HEK293 (cell line): ENCODE measurements at regions not wholly inside any gene's neighbourhood (a gene's known extent, or its start where the extent isn't known, plus 50 kb on each side); places are given as distances from the start of the nearest gene placed in this dataset.
A peak's percentile ranks its signal among the peaks of the same experiment; 100 is the strongest.

Experiments
- CTCF ChIA-PET: fragments of 350-600 bp; formaldehyde crosslinking; extraction: SDS; loops from one replicate; lab custom pipeline; 2021; ENCODE audit warnings: antibody characterized with exemption; lab: Yijun Ruan, JAX
- POLR2A ChIA-PET: fragments of 300-600 bp; formaldehyde crosslinking; extraction: SDS; loops from one replicate; lab custom pipeline; 2020; ENCODE audit warnings: antibody characterized with exemption, inconsistent platforms; lab: Yijun Ruan, JAX
- H3K27ac ChIP-seq: fragments of 200-500 bp; sonication (Bioruptor generic); 2 replicates; pipeline ENCODE4 v1.5.1; 2014; ENCODE audit warnings: low read depth, low read length, control low read depth, inconsistent platforms; ENCODE audit errors: extremely low read depth
- H3K36me3 ChIP-seq, 2 experiments: fragments of 200-500 bp in 1 of 2; sonication (Bioruptor generic) in 1 of 2; 1 replicate in 1 of 2; 2 replicates in 1 of 2; pipeline ENCODE4 v1.5.1; 2014 to 2017; ENCODE audit warnings: inconsistent platforms in 2 of 2, low read length in 2 of 2; ENCODE audit not compliant: control insufficient read depth in 2 of 2, insufficient read depth in 1 of 2
- H3K4me1 ChIP-seq: fragments of 200-500 bp; sonication (Bioruptor generic); 2 replicates; pipeline ENCODE4 v1.5.1; 2014; ENCODE audit warnings: mild to moderate bottlenecking, low read length, inconsistent platforms; ENCODE audit not compliant: control insufficient read depth, insufficient read depth
- H3K4me3 ChIP-seq: 2 replicates; pipeline ENCODE4 v1.5.1; 2011; ENCODE audit warnings: low read depth, mild to moderate bottlenecking, control low read depth, low read length, moderate library complexity
- H3K9me3 ChIP-seq: fragments of 200-500 bp; sonication (Bioruptor generic); 2 replicates; pipeline ENCODE4 v1.5.1; 2014; ENCODE audit warnings: low read depth, low read length, inconsistent platforms; ENCODE audit not compliant: control insufficient read depth, insufficient read depth
- BCL6B ChIP-seq: fragments of 450-650 bp; formaldehyde crosslinking; IDR thresholded peaks from 2 replicates; pipeline ENCODE4 v1.5.1; 2017; ENCODE audit warnings: missing biosample characterization, missing genetic modification characterization
- GLI4 ChIP-seq: fragments of 450-650 bp; formaldehyde crosslinking; IDR thresholded peaks from 2 replicates; pipeline ENCODE4 v1.5.1; 2016; ENCODE audit warnings: missing biosample characterization, missing genetic modification characterization
- HOXA7 ChIP-seq: sonication (generic); formaldehyde crosslinking; IDR thresholded peaks from 2 replicates; pipeline ENCODE4 v1.8.1; 2022; ENCODE audit warnings: missing genetic modification reagents, borderline replicate concordance
- KLF10 ChIP-seq: fragments of 450-650 bp; IDR thresholded peaks from 2 replicates; pipeline ENCODE4 v1.5.1; 2018; ENCODE audit warnings: missing biosample characterization, mild to moderate bottlenecking, missing genetic modification characterization
- PRDM10 ChIP-seq: fragments of 450-650 bp; formaldehyde crosslinking; IDR thresholded peaks from 2 replicates; pipeline ENCODE4 v1.5.1; 2016; ENCODE audit warnings: missing biosample characterization, missing genetic modification characterization
- PRDM4 ChIP-seq: fragments of 450-650 bp; formaldehyde crosslinking; IDR thresholded peaks from 2 replicates; pipeline ENCODE4 v1.5.1; 2017; ENCODE audit warnings: missing biosample characterization, missing genetic modification characterization
- TSHZ1 ChIP-seq: fragments of 450-650 bp; formaldehyde crosslinking; IDR thresholded peaks from 2 replicates; pipeline ENCODE4 v1.5.1; 2016; ENCODE audit warnings: missing biosample characterization, missing genetic modification characterization, borderline replicate concordance
- ZBTB17 ChIP-seq: fragments of 450-650 bp; formaldehyde crosslinking; IDR thresholded peaks from 2 replicates; pipeline ENCODE4 v1.5.1; 2016; ENCODE audit warnings: missing biosample characterization, missing genetic modification characterization
- ZBTB20 ChIP-seq: fragments of 450-650 bp; formaldehyde crosslinking; IDR thresholded peaks from 2 replicates; pipeline ENCODE4 v1.5.1; 2016; ENCODE audit warnings: missing biosample characterization, missing genetic modification characterization
- ZFP3 ChIP-seq: fragments of 450-650 bp; formaldehyde crosslinking; IDR thresholded peaks from 2 replicates; pipeline ENCODE4 v1.5.1; 2016; ENCODE audit warnings: low read depth, missing biosample characterization, missing genetic modification characterization
- ZIC2 ChIP-seq: fragments of 450-650 bp; formaldehyde crosslinking; IDR thresholded peaks from 2 replicates; pipeline ENCODE4 v1.5.1; 2016; ENCODE audit warnings: missing biosample characterization, missing genetic modification characterization
- ZNF114 ChIP-seq: fragments of 450-650 bp; formaldehyde crosslinking; IDR thresholded peaks from 2 replicates; pipeline ENCODE4 v1.5.0; 2017; ENCODE audit warnings: missing biosample characterization, missing genetic modification characterization
- ZNF221 ChIP-seq: fragments of 450-650 bp; formaldehyde crosslinking; IDR thresholded peaks from 2 replicates; pipeline ENCODE4 v1.5.1; 2017; ENCODE audit warnings: missing biosample characterization, missing genetic modification characterization, borderline replicate concordance
- ZNF274 ChIP-seq, 2 experiments: fragments of 200-500 bp in 1 of 2; fragments of 450-650 bp in 1 of 2; sonication (Bioruptor generic) in 1 of 2; formaldehyde crosslinking in 1 of 2; IDR thresholded peaks; 2 replicates each; pipeline versions ENCODE4 v1.5.1 to v1.6.1; 2014 to 2016; ENCODE audit warnings: borderline replicate concordance in 1 of 2, inconsistent platforms in 1 of 2, low read length in 1 of 2, missing biosample characterization in 1 of 2, missing genetic modification characterization in 1 of 2
- ZNF510 ChIP-seq: fragments of 450-650 bp; formaldehyde crosslinking; IDR thresholded peaks from 2 replicates; pipeline ENCODE4 v1.5.1; 2018; ENCODE audit warnings: mild to moderate bottlenecking, missing genetic modification characterization, missing biosample characterization; ENCODE audit not compliant: insufficient replicate concordance
- ZNF610 ChIP-seq: fragments of 450-650 bp; formaldehyde crosslinking; IDR thresholded peaks from 2 replicates; pipeline ENCODE4 v1.5.1; 2016; ENCODE audit warnings: missing biosample characterization, missing genetic modification characterization, borderline replicate concordance
- ZNF621 ChIP-seq: fragments of 450-650 bp; formaldehyde crosslinking; IDR thresholded peaks from 2 replicates; pipeline ENCODE4 v1.5.1; 2017; ENCODE audit warnings: missing biosample characterization, missing genetic modification characterization

GRCh38 chr4:141462361-141462760, 174.0 kb upstream of the IL15 start (continued):
- TF ChIP-seq TSHZ1: no peak
- TF ChIP-seq ZNF510 (tag by site-specific recombination): no peak
- no peak for TF ChIP-seq ZNF114 (tag by site-specific recombination)
- no peak for TF ChIP-seq KLF10

GRCh38 chr4:141463678-141464077, 172.7 kb upstream of the IL15 start:
- TF ChIP-seq ZNF510 (tag by site-specific recombination) (no peak), ZNF610 (no peak), ZIC2 (tag by site-specific recombination) (no peak), PRDM4 (no peak), BCL6B (tag by site-specific recombination) (no peak), ZBTB20 (tag by site-specific recombination) (no peak), HOXA7 (CRISPR knock-in tag) (no peak), ZNF621 (no peak), ZFP3 (tag by site-specific recombination) (no peak), ZNF221 (tag by site-specific recombination) (no peak), ZBTB17 (tag by site-specific recombination) (no peak)
- ChIA-PET POLR2A (no interaction called here), CTCF (no interaction called here)
- Histone ChIP-seq H3K4me3 (no peak overlapping the region), H3K36me3 (no peaks in the 10 kb centered on the region), H3K27ac (no peak overlapping the region), H3K4me1 (no peaks in the 10 kb centered on the region), H3K9me3 (no peaks in the 10 kb centered on the region)

- ChIA-PET CTCF (no interaction called here), POLR2A (no interaction called here)
- Histone ChIP-seq H3K27ac (no peak overlapping the region), H3K4me3 (no peak overlapping the region), H3K9me3 (no peaks in the 10 kb centered on the region), H3K36me3 (no peaks in the 10 kb centered on the region), H3K4me1 (no peaks in the 10 kb centered on the region)
- TF ChIP-seq ZNF274 (IDR thresholded peaks at IDR 0.05; ENCODE audit: low read length): no peak
- TF ChIP-seq ZNF274 (tag by site-specific recombination; IDR thresholded peaks at IDR 0.05; ENCODE audit: borderline replicate concordance): no peak
- no peak for TF ChIP-seq GLI4
- TF ChIP-seq PRDM10 (tag by site-specific recombination): peak; percentile 58; the same call in 1 of the 2 replicates
Observed at GRCh38 chr4:141464366-141464765, 172.0 kb upstream of the IL15 start.
